Caco-2 (cell line): ENCODE measurements at regions not wholly inside any gene's neighbourhood (a gene's known extent, or its start where the extent isn't known, plus 50 kb on each side); places are given as distances from the start of the nearest gene placed in this dataset.

Experiments used
- BruUV-seq: library from RNA; stranded (reverse); fragments of 400-500 nt; replicated peaks from 2 replicates; lab custom pipeline; 2021; lab: Mats Ljungman, UMichigan
- CTCF ChIA-PET: fragments of 300-600 bp; sonication (Branson Sonifier 250); formaldehyde crosslinking; loops from one replicate; lab custom pipeline; 2022; ENCODE audit warnings: antibody characterized with exemption; lab: Charles Lee
- POLR2A ChIA-PET: fragments of 300-600 bp; sonication (Branson Sonifier 250); formaldehyde crosslinking; loops from one replicate; lab custom pipeline; 2022; ENCODE audit warnings: antibody characterized with exemption; lab: Charles Lee
- DNase-seq, 2 experiments: peaks; one replicate each; pipeline versions ENCODE4 v3.0.0 to v3.0.0-alpha.2; 2020 to 2022
- H3K27me3 ChIP-seq: replicated peaks from 2 replicates; pipeline ENCODE4 v1.6.0; 2011; ENCODE audit warnings: low read length; ENCODE audit not compliant: control insufficient read depth, insufficient read depth
- H3K36me3 ChIP-seq: 2 replicates; pipeline ENCODE4 v1.5.1; 2011; ENCODE audit warnings: low read length; ENCODE audit not compliant: control insufficient read depth, insufficient read depth
- H3K4me1 ChIP-seq: fragments of 250-450 bp; sonication (Bioruptor Pico); 2 replicates; pipeline ENCODE4 v1.5.1; 2020; ENCODE audit warnings: mild to moderate bottlenecking
- H3K4me3 ChIP-seq: 2 replicates; pipeline ENCODE4 v1.5.1; 2011; ENCODE audit warnings: low read depth, mild to moderate bottlenecking, control low read depth, low read length
- H3K9me3 ChIP-seq: fragments of 250-450 bp; sonication (Bioruptor Pico); 2 replicates; pipeline ENCODE4 v1.5.1; 2020; ENCODE audit warnings: mild to moderate bottlenecking, moderate library complexity
- H3K27ac Mint-ChIP-seq: one replicate; pipeline ENCODE4 v1.8.0; 2022; ENCODE audit warnings: mixed read lengths; ENCODE audit not compliant: unreplicated experiment
- H3K27me3 Mint-ChIP-seq: one replicate; pipeline ENCODE4 v1.8.0; 2022; ENCODE audit warnings: mixed read lengths; ENCODE audit not compliant: insufficient read depth, unreplicated experiment
- H3K36me3 Mint-ChIP-seq: one replicate; pipeline ENCODE4 v1.8.0; 2022; ENCODE audit warnings: mild to moderate bottlenecking, mixed read lengths; ENCODE audit not compliant: insufficient read depth, unreplicated experiment
- H3K4me1 Mint-ChIP-seq: one replicate; pipeline ENCODE4 v1.8.0; 2022; ENCODE audit warnings: low read depth, mixed read lengths; ENCODE audit not compliant: unreplicated experiment
- H3K4me3 Mint-ChIP-seq: one replicate; pipeline ENCODE4 v1.8.0; 2022; ENCODE audit warnings: mild to moderate bottlenecking, moderate library complexity, mixed read lengths; ENCODE audit not compliant: unreplicated experiment
- H3K9me3 Mint-ChIP-seq: one replicate; pipeline ENCODE4 v1.8.0; 2022; ENCODE audit warnings: mixed read lengths; ENCODE audit not compliant: unreplicated experiment
- intact Hi-C: fragments of 100-400 bp; cut with micrococcal nuclease; formaldehyde crosslinking; loops from one replicate; pipeline ENCODE4 v1.10.0; 2022; ENCODE audit not compliant: unreplicated experiment
- TF ChIP-seq, protein P1 (sequence below), 2 experiments: fragments of 200-600 bp in 1 of 2; IDR thresholded peaks; 1 replicate in 1 of 2; 2 replicates in 1 of 2; pipeline versions ENCODE4 v1.5.1 to v1.8.0; 2011 to 2022; ENCODE audit warnings: antibody characterized with exemption in 1 of 2, control low read depth in 1 of 2, inconsistent platforms in 1 of 2, low read depth in 1 of 2, low read length in 1 of 2, mild to moderate bottlenecking in 1 of 2, moderate library complexity in 1 of 2; ENCODE audit not compliant: insufficient read depth in 1 of 2, severe bottlenecking in 1 of 2, unreplicated experiment in 1 of 2

DNA sequence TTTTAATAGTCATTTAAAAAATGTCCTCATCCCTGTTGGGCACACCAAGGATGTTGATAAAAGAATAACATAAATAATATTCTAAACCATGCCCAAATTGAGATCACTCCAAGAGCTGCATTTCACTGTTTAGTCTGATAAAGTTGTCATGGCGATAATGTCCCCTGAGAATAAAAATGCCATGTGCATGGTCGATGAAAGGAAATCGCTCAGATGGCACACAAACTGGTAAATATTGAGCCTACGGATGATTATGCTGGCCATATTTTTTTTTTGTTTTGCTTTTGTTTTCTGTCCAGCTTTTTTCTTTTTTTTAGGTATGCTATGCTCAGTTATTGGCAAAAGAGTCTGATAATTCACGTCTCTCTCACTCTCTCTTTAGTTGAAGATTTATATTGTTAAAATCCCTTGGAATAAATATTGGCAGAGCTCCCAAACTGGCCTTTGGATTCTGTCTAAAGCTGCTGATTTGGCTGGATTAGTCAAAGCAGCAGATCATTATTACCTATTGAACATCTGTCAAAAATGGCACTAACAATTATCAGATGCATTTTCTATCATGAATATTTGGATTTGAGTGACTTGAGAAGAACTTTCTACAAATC, 643.8 kb downstream of the SQOR start:
- POLR2A ChIA-PET: no interaction called here

DNA sequence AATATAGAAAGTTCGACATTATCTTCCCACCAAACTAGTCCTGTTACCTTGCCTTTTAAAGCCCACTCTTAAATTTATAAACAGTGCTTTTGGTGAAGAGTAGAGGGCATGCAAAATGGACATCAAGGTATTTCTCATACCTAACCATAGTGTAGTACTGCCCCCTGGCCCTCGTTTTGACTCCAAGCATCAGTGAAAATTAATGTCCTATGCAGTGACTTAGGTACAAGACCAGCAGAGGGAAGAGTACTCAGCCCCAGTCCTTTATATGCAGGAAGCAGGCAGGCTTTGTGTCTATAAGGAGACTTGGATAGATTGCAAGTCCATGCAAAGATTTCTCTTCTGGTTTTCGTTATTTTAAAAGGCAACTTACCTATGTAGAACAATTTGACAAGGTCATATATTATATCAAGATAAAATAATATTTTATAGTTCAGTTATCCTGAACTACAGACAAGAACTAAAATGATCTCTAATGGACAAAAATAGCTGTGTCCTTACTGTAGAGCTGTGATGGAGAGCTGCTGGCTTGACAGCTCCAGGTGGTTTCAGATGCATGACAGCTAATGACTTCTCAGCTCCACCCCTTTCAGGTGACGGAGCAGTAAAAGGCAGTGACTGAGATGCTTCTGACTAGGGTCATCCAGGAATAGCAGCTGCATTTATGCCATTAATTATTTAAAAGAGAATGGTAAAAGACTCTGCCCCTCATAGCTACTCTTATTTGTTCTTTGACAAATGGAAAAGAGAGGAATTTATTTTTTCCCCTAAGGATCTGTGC, 646.1 kb downstream of the SQOR start:
- ChIA-PET CTCF (no interaction called here), POLR2A (no interaction called here)
- Histone ChIP-seq H3K4me1 (no peaks in the 10 kb centered on the region), H3K36me3 (no peaks in the 10 kb centered on the region), H3K9me3 (no peaks in the 10 kb centered on the region), H3K27me3 (no peaks in the 10 kb centered on the region), H3K4me3 (no peak overlapping the region)
- Mint-ChIP-seq H3K27ac (no peak overlapping the region), H3K27me3 (no peaks in the 10 kb centered on the region), H3K36me3 (no peaks in the 10 kb centered on the region), H3K4me3 (no peak overlapping the region), H3K4me1 (no peaks in the 10 kb centered on the region), H3K9me3 (no peaks in the 10 kb centered on the region)
- intact Hi-C loops: loop anchor here (1.0 to 5.0 kb wide), 3 partner anchors 189 to 566 kb away; no protein-coding TSS in a partner anchor
- DNase-seq: peak; percentile 38 to 41
- no TSS peak for BruUV-seq
- TF ChIP-seq, protein P1, sequence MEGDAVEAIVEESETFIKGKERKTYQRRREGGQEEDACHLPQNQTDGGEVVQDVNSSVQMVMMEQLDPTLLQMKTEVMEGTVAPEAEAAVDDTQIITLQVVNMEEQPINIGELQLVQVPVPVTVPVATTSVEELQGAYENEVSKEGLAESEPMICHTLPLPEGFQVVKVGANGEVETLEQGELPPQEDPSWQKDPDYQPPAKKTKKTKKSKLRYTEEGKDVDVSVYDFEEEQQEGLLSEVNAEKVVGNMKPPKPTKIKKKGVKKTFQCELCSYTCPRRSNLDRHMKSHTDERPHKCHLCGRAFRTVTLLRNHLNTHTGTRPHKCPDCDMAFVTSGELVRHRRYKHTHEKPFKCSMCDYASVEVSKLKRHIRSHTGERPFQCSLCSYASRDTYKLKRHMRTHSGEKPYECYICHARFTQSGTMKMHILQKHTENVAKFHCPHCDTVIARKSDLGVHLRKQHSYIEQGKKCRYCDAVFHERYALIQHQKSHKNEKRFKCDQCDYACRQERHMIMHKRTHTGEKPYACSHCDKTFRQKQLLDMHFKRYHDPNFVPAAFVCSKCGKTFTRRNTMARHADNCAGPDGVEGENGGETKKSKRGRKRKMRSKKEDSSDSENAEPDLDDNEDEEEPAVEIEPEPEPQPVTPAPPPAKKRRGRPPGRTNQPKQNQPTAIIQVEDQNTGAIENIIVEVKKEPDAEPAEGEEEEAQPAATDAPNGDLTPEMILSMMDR (IDR thresholded peaks at IDR 0.05; ENCODE audit: insufficient read depth in 1 of 2, low read depth in 1 of 2, low read length in 1 of 2, severe bottlenecking in 1 of 2, unreplicated experiment in 1 of 2): peak; percentile 35 to 41

More for the DNA sequence above, 643.8 kb downstream of the SQOR start:
- DNase-seq: no peak
- TF ChIP-seq, protein P1 (IDR thresholded peaks at IDR 0.05; ENCODE audit: insufficient read depth in 1 of 2, low read depth in 1 of 2, low read length in 1 of 2, severe bottlenecking in 1 of 2, unreplicated experiment in 1 of 2): no peak
- no TSS peak for BruUV-seq
- no peaks in the 10 kb centered on the region for H3K36me3 ChIP-seq
- H3K4me3 Mint-ChIP-seq: no peak overlapping the region
- H3K9me3 ChIP-seq: no peaks in the 10 kb centered on the region
- H3K4me3 ChIP-seq: no peak overlapping the region
- no peaks in the 10 kb centered on the region for H3K4me1 ChIP-seq
- CTCF ChIA-PET: no interaction called here
- H3K36me3 Mint-ChIP-seq: no peaks in the 10 kb centered on the region
- no peak overlapping the region for H3K27ac Mint-ChIP-seq
- no peaks in the 10 kb centered on the region for H3K9me3 Mint-ChIP-seq
- H3K4me1 Mint-ChIP-seq: no peaks in the 10 kb centered on the region
- no peaks in the 10 kb centered on the region for H3K27me3 ChIP-seq
- intact Hi-C loops: no loop called here
- H3K27me3 Mint-ChIP-seq: no peaks in the 10 kb centered on the region

DNA sequence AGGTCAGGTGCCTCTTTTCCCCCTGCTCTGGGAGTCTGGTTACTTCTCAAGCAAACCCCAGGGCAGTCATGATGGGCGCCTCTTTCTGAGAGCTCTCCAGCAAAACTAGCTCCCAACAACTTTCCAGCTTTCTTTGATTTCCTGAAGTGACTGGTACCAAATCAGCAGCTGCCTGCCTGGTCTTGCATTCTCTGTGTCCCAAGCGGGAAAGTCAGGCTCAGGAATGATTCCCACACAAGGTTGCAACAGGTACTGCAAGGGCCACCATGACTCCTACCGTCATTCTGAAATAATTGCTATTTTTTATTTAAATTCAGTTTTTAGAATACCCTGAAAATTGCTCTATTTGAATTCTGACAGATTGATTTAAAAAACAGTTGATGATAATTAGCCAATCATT, 658.7 kb downstream of the SQOR start:
- no peaks in the 10 kb centered on the region for H3K9me3 ChIP-seq
- Mint-ChIP-seq H3K36me3 (no peaks in the 10 kb centered on the region), H3K4me3 (no peak overlapping the region), H3K4me1 (no peaks in the 10 kb centered on the region), H3K27me3 (no peaks in the 10 kb centered on the region), H3K27ac (no peak overlapping the region), H3K9me3 (no peaks in the 10 kb centered on the region)
- CTCF ChIA-PET: no interaction called here
- no peaks in the 10 kb centered on the region for H3K36me3 ChIP-seq
- intact Hi-C loops: no loop called here
- no TSS peak for BruUV-seq
- TF ChIP-seq, protein P1 (IDR thresholded peaks at IDR 0.05; ENCODE audit: insufficient read depth in 1 of 2, low read depth in 1 of 2, low read length in 1 of 2, severe bottlenecking in 1 of 2, unreplicated experiment in 1 of 2): no peak
- no peaks in the 10 kb centered on the region for H3K4me1 ChIP-seq
- POLR2A ChIA-PET: no interaction called here
- H3K4me3 ChIP-seq: no peak overlapping the region
- no peaks in the 10 kb centered on the region for H3K27me3 ChIP-seq
- no peak for DNase-seq
